ENCODE measurements at regions not wholly inside any gene's neighbourhood (a gene's known extent, or its start where the extent isn't known, plus 50 kb on each side); places are given as distances from the start of the nearest gene placed in this dataset.

- ATAC-seq (no peak), DNase-seq (ENCODE audit: low read depth, low spot score) (no peak)
- intact Hi-C loops (cut with micrococcal nuclease), result no loop called here
- Histone ChIP-seq H3K4me1 (ENCODE audit: control insufficient read depth in 1 of 2, insufficient read depth in 2 of 2, low read length in 2 of 2) (no peaks in the 10 kb centered on the region), H4K20me1 (ENCODE audit: insufficient read depth) (no peaks in the 10 kb centered on the region), H3K36me3 (ENCODE audit: control insufficient read depth in 1 of 2, insufficient read depth in 2 of 2, low read length in 2 of 2) (no peaks in the 10 kb centered on the region), H3K9ac (ENCODE audit: low read length) (no peak overlapping the region), H3K79me2 (ENCODE audit: insufficient read depth, low read length) (no peaks in the 10 kb centered on the region), H3K27ac (ENCODE audit: low read depth, low read length) (no peak overlapping the region), H3K9me3 (ENCODE audit: control insufficient read depth in 1 of 2, insufficient read depth in 1 of 2, low read depth in 1 of 2, low read length in 2 of 2) (peaks cover 0 to 2% of the 10 kb centered on the region in 2 experiments; a peak in 1 of 4 replicates), H3K4me3 (replicated peaks in 1 of 2; ENCODE audit: low read depth in 1 of 2, low read length in 2 of 2) (no peak overlapping the region), H3K4me2 (ENCODE audit: low read length) (no peak overlapping the region), H3K9me2 (ENCODE audit: insufficient read depth) (no peaks in the 10 kb centered on the region), H2AFZ (ENCODE audit: low read depth, low read length, poor library complexity, severe bottlenecking) (no peak overlapping the region), H3K27me3 (ENCODE audit: insufficient read depth, low read length) (no peaks in the 10 kb centered on the region)
- no TSS peak for BruUV-seq (replicated peaks)
- ChIA-PET POLR2A (no interaction called here), CTCF (no interaction called here), RAD21 (ENCODE audit: low non-redundant PET in 1 of 2, low total read pairs in 2 of 2, uncharacterized antibody in 2 of 2, unreplicated experiment in 2 of 2) (no interaction called here)
- TF ChIP-seq CTCF (IDR thresholded peaks at IDR 0.05 in 2 of 3, conservative IDR thresholded peaks at IDR 0.05 in 1 of 3; ENCODE audit: borderline replicate concordance in 1 of 3, insufficient read depth in 1 of 3, low read depth in 2 of 3, low read length in 2 of 3), result no peak
- no peak for TF ChIP-seq POLR2A (IDR thresholded peaks at IDR 0.05; ENCODE audit: borderline replicate concordance, extremely low read depth, insufficient read depth, insufficient read length)
- no peak for TF ChIP-seq RAD21 (IDR thresholded peaks at IDR 0.05; ENCODE audit: low read depth)
- TF ChIP-seq MAX (IDR thresholded peaks at IDR 0.05), result no peak
- no peak for TF ChIP-seq ATF3 (IDR thresholded peaks at IDR 0.05)
These were observed 130.5 kb upstream of the SLC24A3 start for GRCh38 chr20:19081937-19082336.

- Histone ChIP-seq H3K9me3 (ENCODE audit: control insufficient read depth in 1 of 2, insufficient read depth in 1 of 2, low read depth in 1 of 2, low read length in 2 of 2) (peaks cover 0 to 2% of the 10 kb centered on the region in 2 experiments; a peak in 1 of 4 replicates), H3K4me2 (ENCODE audit: low read length) (no peak overlapping the region), H3K9me2 (ENCODE audit: insufficient read depth) (no peaks in the 10 kb centered on the region), H3K4me1 (ENCODE audit: control insufficient read depth in 1 of 2, insufficient read depth in 2 of 2, low read length in 2 of 2) (no peaks in the 10 kb centered on the region), H3K9ac (ENCODE audit: low read length) (no peak overlapping the region), H3K4me3 (replicated peaks in 1 of 2; ENCODE audit: low read depth in 1 of 2, low read length in 2 of 2) (no peak overlapping the region), H3K27ac (ENCODE audit: low read depth, low read length) (no peak overlapping the region), H4K20me1 (ENCODE audit: insufficient read depth) (no peaks in the 10 kb centered on the region), H2AFZ (ENCODE audit: low read depth, low read length, poor library complexity, severe bottlenecking) (no peak overlapping the region), H3K27me3 (ENCODE audit: insufficient read depth, low read length) (no peaks in the 10 kb centered on the region), H3K36me3 (ENCODE audit: control insufficient read depth in 1 of 2, insufficient read depth in 2 of 2, low read length in 2 of 2) (no peaks in the 10 kb centered on the region), H3K79me2 (ENCODE audit: insufficient read depth, low read length) (no peaks in the 10 kb centered on the region)
- no TSS peak for BruUV-seq (replicated peaks)
- no peak for ATAC-seq
- CTCF ChIA-PET, result no interaction called here
- intact Hi-C loops (cut with micrococcal nuclease), result no loop called here
- DNase-seq (ENCODE audit: low read depth, low spot score), result no peak
- RAD21 ChIA-PET (ENCODE audit: low non-redundant PET in 1 of 2, low total read pairs in 2 of 2, uncharacterized antibody in 2 of 2, unreplicated experiment in 2 of 2), result no interaction called here
- POLR2A ChIA-PET, result no interaction called here
- TF ChIP-seq REST (IDR thresholded peaks at IDR 0.05; ENCODE audit: low read depth) (no peak), EZH2 (IDR thresholded peaks at IDR 0.05) (no peak), SP1 (IDR thresholded peaks at IDR 0.05; ENCODE audit: low read depth) (no peak), CTCF (IDR thresholded peaks at IDR 0.05 in 2 of 3, conservative IDR thresholded peaks at IDR 0.05 in 1 of 3; ENCODE audit: borderline replicate concordance in 1 of 3, insufficient read depth in 1 of 3, low read depth in 2 of 3, low read length in 2 of 3) (no peak), ATF3 (IDR thresholded peaks at IDR 0.05) (no peak), TCF7L2 (IDR thresholded peaks at IDR 0.05; ENCODE audit: borderline replicate concordance, extremely low read depth, insufficient read depth, insufficient read length) (no peak)
These were observed 129.3 kb upstream of the SLC24A3 start for GRCh38 chr20:19083136-19083621.
